CD14-positive monocyte (primary cell): ENCODE measurements at regions not wholly inside any gene's neighbourhood (a gene's known extent, or its start where the extent isn't known, plus 50 kb on each side); places are given as distances from the start of the nearest gene placed in this dataset.

Experiments
- DNase-seq, 3 donors: peaks; one replicate each; pipeline ENCODE4 v3.0.0-alpha.2; 2011 to 2022
- H2AFZ ChIP-seq: 2 replicates; pipeline ENCODE4 v1.6.0; 2012; ENCODE audit warnings: mild to moderate bottlenecking, low read depth, low read length, inconsistent platforms; ENCODE audit not compliant: insufficient read depth, poor library complexity, severe bottlenecking
- H3K27ac ChIP-seq, 2 donors: 1 replicate in 1 of 2; 2 replicates in 1 of 2; pipeline ENCODE4 v1.5.1; 2012 to 2013; ENCODE audit warnings: low read length in 2 of 2, control low read depth in 1 of 2, inconsistent platforms in 1 of 2, low read depth in 1 of 2, mild to moderate bottlenecking in 1 of 2
- H3K27me3 ChIP-seq, 2 donors: one replicate each; pipeline versions ENCODE4 v1.6.0 to v1.6.1; 2011 to 2013; ENCODE audit warnings: low read length in 2 of 2; ENCODE audit not compliant: control insufficient read depth in 2 of 2, insufficient read depth in 2 of 2
- H3K36me3 ChIP-seq, 2 donors: replicated peaks in 1 of 2; 1 replicate in 1 of 2; 2 replicates in 1 of 2; pipeline versions ENCODE4 v1.5.1 to v1.6.1; 2012 to 2013; ENCODE audit warnings: low read length in 2 of 2, control low read depth in 1 of 2, inconsistent platforms in 1 of 2, mild to moderate bottlenecking in 1 of 2; ENCODE audit not compliant: insufficient read depth in 2 of 2, control insufficient read depth in 1 of 2
- H3K4me1 ChIP-seq, 2 donors: 1 replicate in 1 of 2; 2 replicates in 1 of 2; pipeline versions ENCODE4 v1.5.1 to v1.6.1; 2012 to 2013; ENCODE audit warnings: low read length in 2 of 2, control low read depth in 1 of 2, inconsistent platforms in 1 of 2, mild to moderate bottlenecking in 1 of 2, moderate library complexity in 1 of 2; ENCODE audit not compliant: insufficient read depth in 2 of 2, control insufficient read depth in 1 of 2
- H3K4me2 ChIP-seq: replicated peaks from 2 replicates; pipeline ENCODE3; 2012; ENCODE audit warnings: low read length, moderate library complexity, mild to moderate bottlenecking; ENCODE audit not compliant: poor library complexity, severe bottlenecking; ENCODE audit errors: extremely low read depth
- H3K4me3 ChIP-seq, 3 experiments: fragments of 200-600 bp in 1 of 3; sonication (generic) in 1 of 3; replicated peaks in 1 of 3; 1 replicate in 2 of 3; 2 replicates in 1 of 3; pipeline ENCODE4 v1.5.1; 2011 to 2013; ENCODE audit warnings: low read length in 3 of 3, mild to moderate bottlenecking in 3 of 3, control low read depth in 2 of 3, low read depth in 2 of 3, inconsistent platforms in 1 of 3, moderate library complexity in 1 of 3
- H3K79me2 ChIP-seq: 2 replicates; pipeline ENCODE4 v1.6.0; 2012; ENCODE audit warnings: mild to moderate bottlenecking, control low read depth, inconsistent platforms, low read length, moderate library complexity; ENCODE audit not compliant: insufficient read depth
- H3K9ac ChIP-seq: 2 replicates; pipeline ENCODE4 v1.6.0; 2017; ENCODE audit warnings: low read length, mild to moderate bottlenecking; ENCODE audit not compliant: insufficient read depth, poor library complexity, severe bottlenecking
- H3K9me3 ChIP-seq, 2 donors: replicated peaks in 1 of 2; 1 replicate in 1 of 2; 2 replicates in 1 of 2; pipeline versions ENCODE4 v1.5.1 to v1.6.1; 2012 to 2013; ENCODE audit warnings: low read length in 2 of 2, control low read depth in 1 of 2; ENCODE audit not compliant: control insufficient read depth in 1 of 2, insufficient read depth in 1 of 2
- H4K20me1 ChIP-seq: 2 replicates; pipeline ENCODE4 v1.6.0; 2012; ENCODE audit warnings: mild to moderate bottlenecking, low read length, control low read depth, moderate library complexity; ENCODE audit not compliant: insufficient read depth
- H3K27ac Mint-ChIP-seq, 7 donors: one replicate each; pipeline ENCODE4 v1.8.0; 2020; ENCODE audit warnings: mild to moderate bottlenecking in 7 of 7, mixed read lengths in 7 of 7, moderate library complexity in 6 of 7, inconsistent platforms in 2 of 7
- H3K27me3 Mint-ChIP-seq, 3 donors: one replicate each; pipeline ENCODE4 v1.8.0; 2021 to 2022; ENCODE audit warnings: low read depth in 3 of 3, mild to moderate bottlenecking in 3 of 3, mixed read lengths in 3 of 3, moderate library complexity in 3 of 3, inconsistent platforms in 1 of 3
- H3K36me3 Mint-ChIP-seq, 2 donors: one replicate each; pipeline ENCODE4 v1.8.0; 2020; ENCODE audit warnings: mixed read lengths in 2 of 2, inconsistent platforms in 1 of 2, mild to moderate bottlenecking in 1 of 2
- H3K4me1 Mint-ChIP-seq: one replicate; pipeline ENCODE4 v1.8.0; 2020; ENCODE audit warnings: mild to moderate bottlenecking, mixed read lengths
- H3K4me3 Mint-ChIP-seq, 2 donors: one replicate each; pipeline ENCODE4 v1.8.0; 2020; ENCODE audit warnings: mild to moderate bottlenecking in 2 of 2, mixed read lengths in 2 of 2, moderate library complexity in 1 of 2
- H3K9me3 Mint-ChIP-seq, 7 donors: one replicate each; pipeline ENCODE4 v1.8.0; 2020 to 2022; ENCODE audit warnings: mixed read lengths in 7 of 7, mild to moderate bottlenecking in 6 of 7, moderate library complexity in 6 of 7, inconsistent platforms in 2 of 7
- WGBS: methylation state at CpG from one replicate; pipeline ENCODE4 v1.1.5; 2013; ENCODE audit warnings: missing lambda C conversion rate; ENCODE audit not compliant: insufficient coverage; 5-methylcytosine and 5-hydroxymethylcytosine counted together
- intact Hi-C, 2 donors: fragments of 100-400 bp; cut with micrococcal nuclease; formaldehyde crosslinking; loops; one replicate each; pipeline versions ENCODE4 v1.15.0 to v1.15.1; 2023
- TF ChIP-seq, protein P1 (sequence below): fragments of 200-600 bp; IDR thresholded peaks from one replicate; pipeline ENCODE4 v1.8.0; 2022; ENCODE audit warnings: antibody characterized with exemption, mild to moderate bottlenecking

DNA sequence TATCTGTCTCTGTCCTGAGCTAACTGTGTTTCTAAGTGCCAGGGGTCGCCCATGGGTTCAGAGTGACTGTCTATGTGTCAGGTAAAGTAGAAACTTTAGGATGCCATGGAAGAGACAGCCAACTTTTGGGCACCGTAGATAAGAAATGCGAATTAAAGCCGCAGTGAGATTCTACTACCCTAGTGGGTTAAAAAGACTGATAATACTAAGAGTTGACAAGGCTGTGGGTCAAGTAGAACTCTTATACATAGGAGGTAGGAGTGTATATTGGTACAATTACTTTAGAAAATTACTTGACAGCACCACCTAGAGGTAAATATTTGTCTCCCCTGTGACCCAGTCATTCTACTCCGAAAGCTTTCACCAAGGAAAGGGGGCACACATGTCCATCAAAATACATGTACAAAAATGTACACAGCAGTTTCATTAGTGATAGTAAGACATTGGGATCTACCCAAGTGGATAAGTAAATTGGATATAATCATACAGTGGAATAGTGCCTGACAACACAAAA is 371.3 kb downstream of the SLC4A3 start:
- H3K36me3 ChIP-seq: no peaks in the 10 kb centered on the region
- no peaks in the 10 kb centered on the region for H4K20me1 ChIP-seq
- no peaks in the 10 kb centered on the region for H3K9me3 ChIP-seq
- H2AFZ ChIP-seq: no peak overlapping the region
- no peaks in the 10 kb centered on the region for H3K4me1 Mint-ChIP-seq
- H3K36me3 Mint-ChIP-seq: no peaks in the 10 kb centered on the region
- no peak overlapping the region for H3K9ac ChIP-seq
- no peak overlapping the region for H3K4me2 ChIP-seq
- WGBS: no CpG with 5 or more reads among the region's 5 CpGs
- no peaks in the 10 kb centered on the region for H3K27me3 ChIP-seq
- intact Hi-C loops: no loop called here
- H3K79me2 ChIP-seq: no peaks in the 10 kb centered on the region
- no peak overlapping the region for H3K27ac ChIP-seq
- no peak overlapping the region for H3K27ac Mint-ChIP-seq
- peaks cover 0 to under 1% (median 0%) of the 10 kb centered on the region in 3 donors for H3K27me3 Mint-ChIP-seq
- no peak overlapping the region for H3K4me3 Mint-ChIP-seq
- DNase-seq: no peak
- TF ChIP-seq, protein P1, sequence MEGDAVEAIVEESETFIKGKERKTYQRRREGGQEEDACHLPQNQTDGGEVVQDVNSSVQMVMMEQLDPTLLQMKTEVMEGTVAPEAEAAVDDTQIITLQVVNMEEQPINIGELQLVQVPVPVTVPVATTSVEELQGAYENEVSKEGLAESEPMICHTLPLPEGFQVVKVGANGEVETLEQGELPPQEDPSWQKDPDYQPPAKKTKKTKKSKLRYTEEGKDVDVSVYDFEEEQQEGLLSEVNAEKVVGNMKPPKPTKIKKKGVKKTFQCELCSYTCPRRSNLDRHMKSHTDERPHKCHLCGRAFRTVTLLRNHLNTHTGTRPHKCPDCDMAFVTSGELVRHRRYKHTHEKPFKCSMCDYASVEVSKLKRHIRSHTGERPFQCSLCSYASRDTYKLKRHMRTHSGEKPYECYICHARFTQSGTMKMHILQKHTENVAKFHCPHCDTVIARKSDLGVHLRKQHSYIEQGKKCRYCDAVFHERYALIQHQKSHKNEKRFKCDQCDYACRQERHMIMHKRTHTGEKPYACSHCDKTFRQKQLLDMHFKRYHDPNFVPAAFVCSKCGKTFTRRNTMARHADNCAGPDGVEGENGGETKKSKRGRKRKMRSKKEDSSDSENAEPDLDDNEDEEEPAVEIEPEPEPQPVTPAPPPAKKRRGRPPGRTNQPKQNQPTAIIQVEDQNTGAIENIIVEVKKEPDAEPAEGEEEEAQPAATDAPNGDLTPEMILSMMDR: no peak
- no peaks in the 10 kb centered on the region for H3K4me1 ChIP-seq
- H3K9me3 Mint-ChIP-seq: peaks cover 0 to 3% (median 0%) of the 10 kb centered on the region in 7 donors
- H3K4me3 ChIP-seq: no peak overlapping the region

DNA sequence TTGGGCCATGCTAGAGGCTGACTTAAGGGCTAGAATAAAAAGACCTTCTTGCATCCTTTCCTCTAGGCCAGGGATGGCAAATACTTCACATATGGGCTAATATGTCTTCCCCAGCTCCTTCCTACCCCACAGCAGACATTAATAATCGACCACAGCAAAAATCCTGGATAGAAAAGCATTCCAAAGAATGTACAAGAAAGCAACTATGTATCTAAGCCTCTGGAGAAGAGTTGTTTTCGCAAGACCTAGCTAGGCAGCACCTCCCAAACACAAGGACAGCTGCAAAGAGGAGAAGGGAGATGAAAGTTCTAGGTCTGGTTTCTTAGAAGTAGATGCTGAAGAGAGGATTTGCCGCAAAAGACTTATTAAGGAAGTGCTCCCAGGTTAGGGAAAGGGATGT is 372.6 kb downstream of the SLC4A3 start:
- intact Hi-C loops: no loop called here
- no peaks in the 10 kb centered on the region for H4K20me1 ChIP-seq
- Mint-ChIP-seq H3K27ac (no peak overlapping the region), H3K4me3 (no peak overlapping the region), H3K36me3 (no peaks in the 10 kb centered on the region), H3K27me3 (peaks cover 0 to 1% (median 1%) of the 10 kb centered on the region in 3 donors), H3K9me3 (peaks cover 0 to 6% (median 2%) of the 10 kb centered on the region in 7 donors), H3K4me1 (no peaks in the 10 kb centered on the region)
- no peaks in the 10 kb centered on the region for H3K27me3 ChIP-seq
- H3K79me2 ChIP-seq: no peaks in the 10 kb centered on the region
- WGBS: 77% methylated on average over 3 of the region's 3 CpGs
- TF ChIP-seq, protein P1: no peak
- no peaks in the 10 kb centered on the region for H3K36me3 ChIP-seq
- no peak overlapping the region for H3K4me2 ChIP-seq
- H3K9me3 ChIP-seq: no peaks in the 10 kb centered on the region
- DNase-seq: no peak
- no peak overlapping the region for H3K9ac ChIP-seq
- H3K4me1 ChIP-seq: no peaks in the 10 kb centered on the region
- no peak overlapping the region for H3K27ac ChIP-seq
- no peak overlapping the region for H2AFZ ChIP-seq
- H3K4me3 ChIP-seq: no peak overlapping the region
